ENCODE measurements at regions not wholly inside any gene's neighbourhood (a gene's known extent, or its start where the extent isn't known, plus 50 kb on each side); places are given as distances from the start of the nearest gene placed in this dataset.

- DNase-seq = no peak
Observed at GRCh38 chr14:87080146-87080545, 912.8 kb downstream of the GALC start.

GRCh38 chr14:87079416-87079815 lies 913.6 kb downstream of the GALC start:
- no peak for DNase-seq

GRCh38 chr14:87076922-87077321 lies 916.1 kb downstream of the GALC start:
- DNase-seq = no peak

- DNase-seq = no peak
Observed at GRCh38 chr14:87076146-87076545, 916.8 kb downstream of the GALC start.

GRCh38 chr14:87073880-87074570 lies 919.0 kb downstream of the GALC start:
- no peak for DNase-seq

GRCh38 chr14:87067591-87067990 lies 925.4 kb downstream of the GALC start:
- DNase-seq = peak; percentile 58

- no peak for DNase-seq
Observed at GRCh38 chr14:87067061-87067460, 925.9 kb downstream of the GALC start.

GRCh38 chr14:87066221-87066817 lies 926.7 kb downstream of the GALC start:
- no peak for DNase-seq

GRCh38 chr14:87065366-87065765 lies 927.6 kb downstream of the GALC start:
- DNase-seq = no peak

- DNase-seq = no peak
Observed at GRCh38 chr14:87063181-87063580, 929.8 kb downstream of the GALC start.

- DNase-seq = no peak
Observed at GRCh38 chr14:87060405-87060804, 932.6 kb downstream of the GALC start.

GRCh38 chr14:87059060-87059839 lies 933.7 kb downstream of the GALC start:
- DNase-seq = no peak

- DNase-seq = no peak
Observed at GRCh38 chr14:87055007-87055406, 938.0 kb downstream of the GALC start.

- no peak for DNase-seq
Observed at GRCh38 chr14:87052646-87053225, 940.2 kb downstream of the GALC start.

- DNase-seq = no peak
Observed at GRCh38 chr14:87050421-87050820, 942.6 kb downstream of the GALC start.

GRCh38 chr14:87049950-87050349 lies 943.0 kb downstream of the GALC start:
- peak; percentile 82 for DNase-seq

GRCh38 chr14:87046960-87047359 lies 946.0 kb downstream of the GALC start:
- DNase-seq = no peak

- DNase-seq = no peak
Observed at GRCh38 chr14:87045956-87046355, 947.0 kb downstream of the GALC start.

GRCh38 chr14:87045246-87045645 lies 947.7 kb downstream of the GALC start:
- DNase-seq = no peak

- no peak for DNase-seq
Observed at GRCh38 chr14:87044807-87045206, 948.2 kb downstream of the GALC start.

GRCh38 chr14:87043667-87044200 lies 949.2 kb downstream of the GALC start:
- no peak for DNase-seq

GRCh38 chr14:87042354-87042753 lies 950.6 kb downstream of the GALC start:
- DNase-seq = no peak

GRCh38 chr14:87041290-87042020 lies 951.5 kb downstream of the GALC start:
- no peak for DNase-seq

Data from islet precursor cell (in vitro differentiated cells).